Mucosa of gallbladder (tissue), 1 donor: ENCODE measurements at regions not wholly inside any gene's neighbourhood (a gene's known extent, or its start where the extent isn't known, plus 50 kb on each side); places are given as distances from the start of the nearest gene placed in this dataset.

Experiments used
- DNase-seq: peaks from one replicate; pipeline ENCODE4 v3.0.0-alpha.2; 2020; ENCODE audit warnings: low spot score
- donor health status: DM: no; HTN: no; CAD: no.

DNA sequence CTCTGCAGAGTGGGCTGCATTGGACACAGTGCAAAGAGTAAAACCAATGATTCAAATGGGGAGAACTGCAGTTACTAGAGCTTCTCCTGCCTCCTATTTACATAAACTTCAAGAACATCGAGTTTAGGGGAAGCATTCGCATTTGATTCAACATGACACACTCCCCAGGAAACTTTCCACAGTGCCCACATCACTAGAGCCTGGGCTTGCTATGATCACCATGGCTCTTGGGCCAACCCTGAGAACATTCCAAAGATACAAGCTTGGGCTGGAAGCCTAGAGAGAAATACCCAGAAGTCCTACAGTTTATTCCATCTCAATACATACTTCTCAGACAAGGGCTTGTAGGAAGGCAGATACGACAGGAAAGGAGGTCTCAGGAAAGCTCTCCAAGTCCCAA, 337.9 kb downstream of the CD83 start:
- no peak for DNase-seq

DNA sequence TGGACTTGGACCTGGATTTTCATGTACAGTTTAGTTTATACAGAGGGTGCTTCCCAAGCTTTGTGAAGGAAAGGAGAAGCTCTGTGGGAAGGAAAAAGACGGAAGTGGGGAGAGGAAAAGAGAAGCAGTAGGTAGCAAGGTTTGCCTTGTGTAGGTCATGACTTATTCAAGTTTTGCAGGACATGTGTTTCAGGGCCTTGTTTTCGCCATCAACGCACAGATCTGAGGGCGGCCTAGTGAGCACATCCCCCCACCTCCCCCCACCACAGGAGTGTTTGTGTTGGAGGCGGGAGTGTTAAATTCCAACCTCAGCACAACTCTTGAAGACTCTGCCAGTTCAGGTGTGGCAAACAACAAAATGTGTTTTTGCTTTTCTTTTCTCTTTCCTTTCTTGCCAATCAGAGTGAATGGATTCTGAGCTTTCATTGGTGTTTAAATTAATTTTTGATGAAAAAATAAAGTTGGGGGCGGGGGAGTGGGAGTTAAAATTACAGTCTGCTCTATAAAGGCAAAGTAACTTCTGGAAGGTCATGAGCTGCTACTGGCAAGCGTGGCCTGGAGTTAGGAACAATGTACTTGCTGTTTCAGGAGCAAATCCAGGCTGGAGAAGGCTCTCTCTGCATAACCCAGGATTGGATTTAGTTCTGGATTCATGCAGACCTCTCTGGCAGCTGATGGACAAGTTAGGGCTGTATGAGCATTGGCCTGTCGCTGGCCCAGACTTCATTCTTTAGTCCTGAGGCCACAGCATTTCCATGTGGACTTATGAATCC, 338.5 kb downstream of the CD83 start:
- no peak for DNase-seq

DNA sequence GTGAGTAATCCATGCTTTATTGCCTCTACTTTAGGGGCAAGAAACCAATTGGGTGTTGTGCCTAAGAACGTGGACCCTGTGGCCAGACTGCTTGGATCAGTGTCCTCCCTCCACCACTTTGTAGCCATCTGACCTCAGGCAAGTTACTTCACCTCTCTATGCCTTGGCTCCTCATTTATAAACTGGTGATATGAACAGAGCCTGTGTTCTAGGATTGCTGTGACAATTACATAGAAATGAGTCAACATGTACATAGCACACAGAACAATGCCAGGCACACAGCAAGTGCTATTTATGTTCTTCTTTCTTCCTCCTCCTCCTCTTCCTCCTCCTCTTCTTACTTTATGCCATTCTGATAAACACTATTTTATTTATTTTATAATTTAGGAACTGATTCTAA, 339.4 kb downstream of the CD83 start:
- DNase-seq, result no peak

DNA sequence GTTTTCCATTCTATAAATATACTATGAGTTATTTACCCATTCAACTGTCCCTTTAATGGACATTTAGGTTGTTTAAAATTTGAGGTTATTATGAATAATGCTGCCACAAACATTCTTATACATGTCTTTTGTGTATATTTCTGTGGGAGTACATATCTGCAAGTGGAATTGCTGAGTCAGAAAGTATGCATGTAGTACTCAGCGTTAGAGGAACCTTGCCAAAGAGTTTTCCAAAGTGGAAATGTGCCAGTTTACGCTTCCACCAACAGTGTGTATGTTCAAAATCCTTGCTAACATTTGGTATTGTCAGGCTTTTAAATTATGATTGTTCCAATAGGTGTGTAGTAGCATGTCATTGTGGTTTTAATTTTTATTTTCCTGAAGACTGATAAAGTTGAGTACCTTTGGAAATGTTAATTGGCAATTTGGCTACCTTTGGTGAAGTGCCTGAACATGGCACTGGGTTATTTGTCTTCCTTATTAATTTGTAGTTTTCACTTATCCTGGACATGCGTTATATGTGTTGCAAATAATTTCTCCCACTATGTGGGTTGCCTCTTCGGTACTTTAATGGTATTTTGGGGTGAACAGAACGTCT, 341.2 kb downstream of the CD83 start:
- DNase-seq, result no peak

DNA sequence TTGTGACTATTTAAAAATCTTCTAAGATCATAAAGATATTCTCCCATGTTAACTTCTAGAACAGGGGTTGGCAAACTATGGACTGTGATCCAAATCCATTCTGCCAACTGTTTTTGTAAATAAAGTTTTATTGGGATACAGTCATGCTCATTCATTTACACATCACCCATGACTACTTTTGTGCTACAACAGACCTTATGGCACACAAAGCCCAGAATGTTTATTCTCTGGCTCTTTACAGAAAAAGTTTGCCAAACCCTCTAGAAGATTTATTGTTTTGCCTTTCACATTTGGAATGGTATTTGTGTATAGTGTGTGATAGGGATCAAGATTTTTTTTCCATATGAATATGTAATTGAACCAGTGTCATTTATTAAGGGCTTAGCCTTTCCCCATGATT, 341.7 kb downstream of the CD83 start:
- DNase-seq, result no peak

DNA sequence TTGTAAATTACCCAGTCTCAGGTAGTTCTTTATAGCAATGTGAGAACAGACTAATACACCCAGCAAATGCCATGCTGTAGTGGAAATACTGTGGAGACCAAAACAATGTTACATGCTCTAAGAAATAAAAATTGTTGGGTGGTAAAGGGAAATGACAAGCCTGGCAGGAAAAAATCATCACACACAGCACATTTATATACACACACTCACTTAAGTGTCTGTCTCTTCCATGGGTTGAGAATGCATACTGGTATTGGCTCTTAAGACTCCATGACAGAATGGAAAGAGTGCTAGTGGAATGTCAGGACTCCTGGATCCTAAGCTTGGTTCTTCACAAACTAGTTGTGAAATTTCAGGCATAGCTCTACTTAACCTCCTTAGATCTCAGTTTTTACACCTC, 343.0 kb downstream of the CD83 start:
- DNase-seq, result no peak

DNA sequence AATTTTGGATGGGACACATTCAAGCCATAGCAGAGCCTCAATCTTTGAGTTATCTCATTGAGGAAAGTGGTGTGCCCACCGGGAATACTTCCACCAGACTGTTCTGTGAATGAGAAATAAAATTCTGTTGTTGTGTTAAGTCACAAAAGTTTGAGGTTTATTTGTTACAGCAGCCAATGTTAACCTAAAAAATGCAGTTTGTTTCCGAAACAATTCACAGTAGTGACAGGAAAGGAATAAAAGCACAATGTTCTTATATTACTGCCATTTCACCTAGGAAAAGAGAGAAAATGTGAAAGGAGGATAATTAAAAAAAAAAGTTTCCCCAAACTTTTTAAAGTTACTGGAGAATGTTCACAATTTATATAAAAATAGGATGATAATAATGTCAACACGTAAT, 344.6 kb downstream of the CD83 start:
- no peak for DNase-seq

DNA sequence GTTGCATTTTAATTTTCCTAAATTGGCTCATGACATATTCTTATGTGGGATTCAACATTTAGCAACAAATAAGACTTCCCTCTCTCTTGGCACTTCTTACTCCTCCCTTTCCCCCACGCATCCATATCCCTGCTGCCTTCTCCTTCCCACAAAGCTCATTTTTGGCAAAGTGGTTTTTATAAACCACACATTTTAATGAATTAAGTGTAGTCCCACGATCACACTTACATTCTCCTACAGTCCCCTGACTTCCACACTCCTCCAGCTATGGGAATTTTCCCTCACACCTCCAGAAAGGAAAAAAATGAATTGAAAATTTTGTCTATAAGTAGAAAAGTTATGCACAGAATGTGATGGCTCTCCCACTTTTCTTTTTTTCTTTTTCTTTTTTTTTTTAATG, 345.0 kb downstream of the CD83 start:
- no peak for DNase-seq

DNA sequence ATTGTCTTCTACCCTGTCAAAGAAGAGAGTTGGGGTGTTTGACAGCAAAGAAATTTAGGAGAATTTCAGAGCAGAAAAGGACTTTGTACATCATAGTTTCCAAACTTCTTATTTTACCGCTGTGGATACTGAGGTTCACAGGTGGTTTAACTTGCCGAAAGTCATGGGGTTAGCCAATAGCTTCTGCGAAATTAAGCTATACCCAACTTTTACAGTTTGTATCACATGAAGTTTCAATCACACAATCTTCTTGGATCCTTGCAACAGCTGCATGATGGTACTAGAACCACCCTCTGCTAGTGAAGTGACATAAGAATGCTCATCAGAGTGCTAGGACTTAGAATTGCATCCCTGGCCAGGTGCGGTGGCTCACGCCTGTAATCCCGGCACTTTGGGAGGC, 345.5 kb downstream of the CD83 start:
- DNase-seq, result no peak

DNA sequence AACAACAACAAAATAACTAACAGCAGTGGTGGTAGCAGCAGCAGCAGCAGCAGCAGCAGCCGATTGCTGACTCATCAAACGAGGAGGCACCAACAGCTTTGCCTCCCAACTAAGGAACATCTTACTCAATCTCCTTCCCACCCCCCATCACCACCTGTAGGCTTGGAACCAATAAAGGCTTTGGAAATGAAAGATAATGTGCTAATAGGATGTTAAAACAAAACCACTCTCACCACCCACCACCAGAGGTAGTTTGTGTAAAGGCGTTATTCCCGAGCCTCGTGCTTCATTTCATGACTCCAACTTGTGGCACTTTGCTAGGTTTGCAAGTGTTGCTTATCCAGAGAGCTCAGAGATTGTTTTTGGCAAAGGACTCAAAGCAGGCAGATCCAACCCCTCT, 346.5 kb downstream of the CD83 start:
- no peak for DNase-seq

DNA sequence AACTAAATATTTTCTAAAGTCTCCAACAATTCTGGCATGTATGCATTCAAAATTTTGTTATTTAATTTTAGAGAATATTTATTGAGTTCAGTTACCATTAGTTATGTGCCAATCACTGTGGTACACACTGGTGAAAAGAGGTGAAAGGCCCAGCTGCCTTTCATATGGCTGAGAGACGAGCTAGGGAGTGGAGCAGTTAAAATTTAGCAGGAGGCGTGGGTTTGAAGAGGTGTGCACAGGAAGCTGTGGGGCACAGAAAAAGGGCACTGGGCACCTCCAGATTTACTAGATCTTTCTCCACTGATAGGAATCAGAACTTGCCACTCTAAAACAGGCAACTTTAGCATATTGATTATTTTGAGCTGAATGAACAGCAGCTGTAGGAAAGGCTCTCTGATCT, 347.1 kb downstream of the CD83 start:
- DNase-seq, result no peak

DNA sequence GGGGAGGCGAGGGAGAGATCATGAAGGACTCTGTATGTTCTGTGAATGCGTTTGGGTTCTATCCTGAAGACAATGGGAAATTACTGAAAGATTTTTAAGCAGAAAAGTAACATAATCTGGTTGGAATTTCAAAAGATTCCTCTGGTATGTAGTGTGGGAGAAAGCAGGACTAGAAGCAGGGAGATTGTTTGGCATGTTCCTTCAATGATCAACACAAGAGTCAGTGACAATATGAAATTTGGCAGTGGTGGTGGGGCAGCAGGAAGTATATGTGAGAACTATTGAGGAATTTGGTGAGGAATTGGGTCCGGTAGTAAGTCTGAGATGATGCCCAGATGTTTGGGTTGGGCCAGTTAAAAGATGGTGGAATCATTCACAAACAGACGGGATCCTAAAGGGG, 348.7 kb downstream of the CD83 start:
- no peak for DNase-seq

DNA sequence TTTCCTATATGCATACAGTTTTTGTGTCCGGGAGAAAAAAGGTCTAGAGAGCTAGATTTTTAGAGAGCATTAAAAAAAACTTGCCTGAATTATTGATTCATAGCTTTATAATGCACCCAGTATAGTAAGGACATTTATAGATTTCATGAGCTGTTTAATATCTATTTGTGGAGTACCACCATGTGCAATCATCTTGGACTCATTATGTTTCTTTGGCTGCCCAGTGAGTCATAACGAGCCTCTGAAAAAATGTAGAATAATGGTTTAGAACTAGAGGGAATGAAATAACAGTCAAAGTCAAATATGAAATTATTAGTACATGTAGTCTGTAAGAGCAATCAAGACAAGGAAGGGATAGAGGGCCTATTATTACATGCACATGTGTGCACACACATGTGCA, 350.0 kb downstream of the CD83 start:
- no peak for DNase-seq

DNA sequence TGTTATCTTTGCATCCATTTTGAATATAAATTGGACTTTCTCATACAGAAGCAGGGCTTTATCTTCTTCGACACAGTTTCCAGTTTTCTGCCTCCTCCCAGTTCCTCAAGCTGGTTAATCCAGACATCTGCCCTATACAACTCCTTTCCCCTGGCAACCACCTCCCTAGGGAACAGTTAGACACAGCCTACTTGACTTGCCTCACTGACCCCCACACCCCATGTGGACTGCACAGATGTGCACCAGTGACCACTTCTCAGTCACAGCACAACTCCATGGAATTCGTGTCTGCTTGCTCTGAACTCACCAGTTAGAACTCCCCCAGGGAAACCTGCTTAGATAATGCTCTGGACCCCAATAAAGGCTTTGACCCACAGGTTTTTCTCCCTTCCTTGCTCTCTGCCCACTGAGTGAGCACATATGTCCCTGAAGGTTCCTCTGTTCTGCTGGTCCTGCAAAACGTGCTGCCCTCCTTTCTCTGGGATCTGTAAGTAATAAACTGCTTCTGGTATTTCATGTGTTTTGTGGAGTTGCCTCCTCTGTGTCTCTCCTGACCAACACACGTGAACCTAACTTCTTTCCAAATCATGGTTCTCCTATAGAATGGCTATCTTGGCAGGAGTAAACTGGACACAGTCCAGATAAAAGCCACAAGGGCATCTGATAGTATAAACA, 351.2 kb downstream of the CD83 start:
- no peak for DNase-seq

DNA sequence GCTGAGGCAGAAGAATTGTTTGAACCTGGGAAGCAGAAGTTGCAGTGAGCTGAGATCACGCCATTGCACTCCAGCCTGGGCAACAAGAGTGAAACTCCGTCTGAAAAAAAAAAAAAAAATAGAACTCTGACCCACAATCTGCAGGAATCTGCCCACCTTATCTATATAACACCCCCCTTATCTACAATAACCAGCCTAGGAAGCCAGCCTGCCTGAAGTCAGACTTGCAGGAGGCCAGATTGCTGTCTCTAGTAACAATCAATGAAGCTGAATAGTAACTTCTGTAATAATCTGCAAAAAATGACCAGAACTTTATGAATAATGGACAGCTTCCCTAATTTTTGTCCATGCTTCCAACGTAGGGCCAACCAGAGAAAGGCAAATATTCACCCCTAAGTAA, 352.5 kb downstream of the CD83 start:
- DNase-seq, result no peak

DNA sequence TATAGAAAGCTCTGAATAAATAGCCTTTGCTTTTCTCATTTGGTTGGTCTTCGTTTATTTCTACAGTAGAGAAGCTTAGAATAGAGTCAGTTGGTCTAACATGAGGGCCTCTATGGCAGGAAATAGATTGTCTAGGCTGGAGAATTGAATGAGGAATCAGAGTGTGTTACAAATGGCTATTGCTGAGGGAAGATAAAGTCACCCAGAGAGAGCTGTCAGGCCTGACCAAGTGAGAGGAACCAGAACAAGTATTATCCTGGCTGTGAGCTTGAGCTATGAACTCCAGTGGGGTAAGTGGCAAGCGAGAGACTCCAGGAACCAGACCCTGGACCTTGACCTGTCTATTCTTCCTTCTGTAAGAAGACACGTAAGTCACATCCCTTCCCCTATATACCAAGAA, 353.1 kb downstream of the CD83 start:
- DNase-seq, result no peak

DNA sequence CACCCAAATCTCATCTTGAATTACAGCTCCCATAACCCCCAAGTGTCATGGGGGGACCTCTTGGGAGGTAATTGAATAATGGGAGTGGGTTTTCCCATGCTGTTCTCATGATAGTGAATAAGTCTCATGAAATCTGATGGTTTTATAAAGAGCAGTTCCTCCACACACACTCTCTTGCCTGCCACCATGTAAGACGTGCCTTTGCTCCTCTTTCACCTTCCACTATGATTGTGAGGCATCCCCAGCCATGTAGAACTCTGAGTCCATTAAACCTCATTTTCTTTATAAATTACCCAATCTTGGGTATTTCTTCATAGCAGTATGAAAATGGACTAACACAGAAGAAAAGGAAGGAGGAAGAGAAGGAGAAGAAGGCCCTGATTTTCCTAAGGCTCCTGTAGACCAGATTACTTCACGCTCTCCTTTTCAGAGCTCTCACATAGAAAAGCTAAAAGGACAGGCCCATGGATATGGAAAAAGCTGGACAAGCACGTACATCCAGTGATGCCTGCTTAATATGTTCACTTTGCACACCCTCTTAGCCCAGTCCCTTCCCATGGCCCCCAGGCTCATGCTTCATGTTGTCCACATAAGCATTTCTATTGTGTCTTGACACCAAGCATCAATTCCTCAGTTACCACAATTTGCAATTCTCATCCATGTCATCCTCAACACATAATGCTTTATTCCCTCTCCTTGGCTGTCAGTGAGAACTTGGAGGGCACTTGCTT, 354.8 kb downstream of the CD83 start:
- no peak for DNase-seq

DNA sequence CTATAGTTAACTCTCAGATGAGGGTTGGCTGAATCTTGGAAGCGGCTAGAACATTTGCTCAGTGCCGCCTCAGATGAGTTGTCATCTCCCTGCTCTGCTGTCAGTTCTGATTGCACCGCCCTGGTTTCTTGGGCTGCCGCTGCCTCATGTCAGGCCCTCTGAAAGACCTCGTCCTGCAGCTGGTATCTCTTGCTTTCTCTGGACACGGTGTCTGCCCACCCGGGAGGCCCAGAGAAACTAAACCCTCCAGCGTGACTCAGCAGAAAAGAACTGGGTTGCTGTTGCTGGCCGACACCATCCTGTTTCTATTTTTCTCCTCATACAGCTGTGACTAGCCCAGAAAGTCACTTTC, 355.4 kb downstream of the CD83 start:
- DNase-seq, result no peak

DNA sequence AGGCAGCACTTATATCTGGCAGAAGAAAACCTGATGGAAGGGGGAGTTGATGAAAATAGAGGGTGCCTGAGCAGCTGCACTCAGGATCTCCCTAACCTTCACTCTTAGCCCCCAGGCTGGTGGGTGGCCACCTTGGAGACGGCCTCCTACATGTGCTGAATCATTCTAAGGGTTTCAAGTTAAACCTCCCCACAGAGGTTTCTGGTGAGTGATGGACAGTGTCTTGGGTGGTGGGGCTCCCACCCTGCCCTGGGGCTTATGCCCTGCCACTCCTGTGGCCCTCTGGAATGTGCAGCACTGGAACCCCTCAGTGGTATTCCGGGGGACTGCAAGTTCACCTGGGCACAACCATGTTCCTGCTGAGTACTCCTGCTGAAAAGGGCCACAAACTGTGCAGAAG, 357.2 kb downstream of the CD83 start:
- DNase-seq, result no peak

DNA sequence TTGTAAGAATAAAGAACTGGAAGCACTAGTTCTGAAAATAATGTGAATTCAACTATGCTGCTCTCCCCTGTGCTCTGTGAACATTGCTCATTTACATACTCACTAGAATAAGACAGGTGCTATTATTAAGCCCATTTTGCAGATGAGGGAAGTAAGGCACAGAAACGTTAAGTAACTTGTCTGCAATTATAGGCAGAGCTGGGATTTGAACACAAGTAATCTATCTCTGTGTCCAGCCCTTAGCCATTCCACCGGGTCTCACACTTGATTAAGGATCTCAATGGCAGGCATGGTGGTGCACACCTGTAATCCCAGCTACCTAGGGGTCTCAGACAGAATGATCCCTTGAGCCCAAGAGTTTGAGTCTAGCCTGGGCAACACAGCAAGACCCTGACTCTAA, 357.7 kb downstream of the CD83 start:
- DNase-seq, result no peak

DNA sequence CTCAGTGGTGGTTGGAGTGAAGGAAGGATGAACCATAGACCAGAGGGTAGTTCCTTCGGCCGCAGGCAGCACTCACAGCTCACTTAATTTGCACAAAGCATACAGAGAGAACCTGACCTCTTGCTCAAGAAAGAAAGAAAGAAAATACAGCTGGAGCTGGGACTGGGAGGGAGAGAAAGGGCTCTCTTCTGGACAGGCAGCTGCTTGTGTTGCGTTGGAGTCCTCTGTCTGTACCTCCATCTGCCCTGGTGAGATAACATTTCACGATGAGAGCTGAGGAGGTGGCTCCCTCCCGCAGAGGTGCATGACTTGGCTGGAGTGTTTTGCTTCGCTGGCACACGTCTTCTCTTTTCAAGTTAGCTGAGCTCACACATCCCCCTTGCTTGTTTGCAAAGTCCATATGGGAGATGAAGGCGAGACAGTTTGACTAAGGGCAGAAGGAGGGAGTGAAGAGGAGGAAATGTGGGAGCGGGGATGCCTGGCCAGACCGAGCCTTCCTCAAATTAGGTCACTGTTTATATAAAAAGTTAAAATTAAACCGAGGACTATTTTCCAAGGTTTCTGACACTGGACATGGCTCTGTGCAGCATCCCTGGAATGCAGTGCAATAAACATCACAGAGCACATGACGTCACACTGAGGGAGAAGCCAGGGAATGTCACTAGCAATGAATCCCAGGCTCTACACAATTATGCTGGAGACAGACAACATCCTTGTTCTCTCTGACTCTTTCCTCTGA, 359.4 kb downstream of the CD83 start:
- peak; percentile 87 for DNase-seq

DNA sequence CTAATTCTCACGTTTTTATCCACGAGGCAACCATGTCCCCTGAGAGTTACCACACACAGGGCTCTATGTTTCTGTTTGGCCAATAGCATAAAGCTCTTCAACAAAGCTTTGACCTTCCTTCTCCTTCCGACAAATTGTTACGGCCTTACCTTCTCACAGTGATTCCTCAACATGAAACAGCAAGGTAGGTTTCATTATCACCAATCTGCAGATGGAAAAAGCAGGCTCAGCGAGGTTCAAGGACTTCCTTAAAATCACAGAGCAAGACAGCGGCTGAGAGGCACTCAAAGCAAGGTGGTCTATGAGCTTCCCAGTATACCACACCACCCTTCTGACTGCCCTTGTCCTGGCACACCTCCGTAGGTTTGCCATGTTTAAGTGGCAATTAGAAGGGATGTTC, 360.0 kb downstream of the CD83 start:
- DNase-seq, result no peak
